HG03196 (cell line): ENCODE measurements at regions not wholly inside any gene's neighbourhood (a gene's known extent, or its start where the extent isn't known, plus 50 kb on each side); places are given as distances from the start of the nearest gene placed in this dataset.

Experiments used
- ATAC-seq: cut with Tn5 transposase; IDR thresholded peaks from one replicate; pipeline ENCODE4 v1.9.1; 2021; ENCODE audit not compliant: unreplicated experiment

GRCh38 chr6:26305641-26305969 lies 59.4 kb upstream of the BTN3A2 start:
- no peak for ATAC-seq

GRCh38 chr6:26306232-26306631 lies 58.8 kb upstream of the BTN3A2 start:
- no peak for ATAC-seq

GRCh38 chr6:26307850-26308249 lies 57.1 kb upstream of the BTN3A2 start:
- no peak for ATAC-seq

GRCh38 chr6:26309731-26310142 lies 55.3 kb upstream of the BTN3A2 start:
- peak; percentile 43 for ATAC-seq

- no peak for ATAC-seq
Measured at GRCh38 chr6:26311012-26311384, 54.0 kb upstream of the BTN3A2 start.

- ATAC-seq: peak; percentile 36
Measured at GRCh38 chr6:26311385-26312095, 53.5 kb upstream of the BTN3A2 start.

GRCh38 chr6:26312096-26312463 lies 52.9 kb upstream of the BTN3A2 start:
- no peak for ATAC-seq

GRCh38 chr6:26312501-26313397 lies 52.2 kb upstream of the BTN3A2 start:
- peak; percentile 42 for ATAC-seq
